Testis (tissue), 2 donors: ENCODE measurements at regions not wholly inside any gene's neighbourhood (a gene's known extent, or its start where the extent isn't known, plus 50 kb on each side); places are given as distances from the start of the nearest gene placed in this dataset.

Source experiments
- DNase-seq: peaks from one replicate; pipeline ENCODE4 v3.0.0-alpha.2; 2019
- H3K27ac ChIP-seq, 2 donors: fragments of 200-600 bp; sonication (generic); one replicate each; pipeline ENCODE4 v1.5.1; 2019
- H3K27me3 ChIP-seq: fragments of 200-600 bp; sonication (generic); one replicate; pipeline ENCODE4 v1.5.1; 2019
- H3K36me3 ChIP-seq: fragments of 200-600 bp; sonication (generic); one replicate; pipeline ENCODE4 v1.5.1; 2017; ENCODE audit warnings: low read depth; ENCODE audit errors: missing control alignments
- H3K4me1 ChIP-seq: fragments of 200-600 bp; sonication (generic); one replicate; pipeline ENCODE4 v1.5.1; 2019
- H3K4me3 ChIP-seq, 2 donors: fragments of 200-600 bp; sonication (generic); one replicate each; pipeline ENCODE4 v1.5.1; 2017 to 2019
- H3K9me3 ChIP-seq: fragments of 200-600 bp; sonication (generic); one replicate; pipeline ENCODE4 v1.5.1; 2017
- POLR2A ChIP-seq: fragments of 450-650 bp; IDR thresholded peaks from one replicate; pipeline ENCODE4 v1.6.1; 2017; ENCODE audit warnings: antibody characterized with exemption, mild to moderate bottlenecking, moderate library complexity
- WGBS, 2 donors: methylation state at CpG; one replicate each; pipeline ENCODE4 v1.1.5; 2018; 5-methylcytosine and 5-hydroxymethylcytosine counted together
- intact Hi-C: fragments of 100-400 bp; cut with DNase I; formaldehyde crosslinking; loops from one replicate; pipeline ENCODE4 v1.15.1; 2023; ENCODE audit warnings: low total_unique reads
- TF ChIP-seq, protein P1 (sequence below), 3 experiments: fragments of 450-650 bp in 2 of 3; fragments of 200-600 bp in 1 of 3; sonication (generic) in 1 of 3; IDR thresholded peaks; one replicate each; pipeline ENCODE4 v1.5.1; 2016 to 2019; ENCODE audit warnings: antibody characterized with exemption in 3 of 3, mild to moderate bottlenecking in 2 of 3, moderate library complexity in 1 of 3

DNA sequence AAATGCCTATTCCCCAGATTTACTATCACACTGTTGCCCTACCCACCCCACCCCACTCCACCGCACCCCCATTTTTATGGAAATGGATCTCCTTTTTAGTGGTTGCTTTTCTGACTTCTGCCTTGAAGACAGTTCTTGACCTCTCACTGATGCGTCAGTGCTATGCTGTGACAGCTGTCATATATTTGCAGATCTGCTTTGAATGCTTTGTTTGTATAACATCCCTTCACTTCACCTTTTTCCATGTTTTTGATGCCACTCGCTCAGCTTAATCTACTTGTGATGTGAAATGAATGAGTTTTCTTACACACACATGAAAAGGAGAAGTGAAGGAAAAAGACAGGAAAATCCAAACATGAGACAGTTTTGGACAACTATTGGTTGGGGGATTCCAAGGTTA lies 731.0 kb downstream of the SLITRK6 start:
- 88 to 92% methylated on average over 3 of the region's 3 CpGs for WGBS, 2 donors
- intact Hi-C loops, result no loop called here
- Histone ChIP-seq H3K4me1 (no peaks in the 10 kb centered on the region), H3K27ac (no peak overlapping the region), H3K27me3 (no peaks in the 10 kb centered on the region), H3K9me3 (no peaks in the 10 kb centered on the region), H3K36me3 (no peaks in the 10 kb centered on the region), H3K4me3 (no peak overlapping the region)
- no peak for DNase-seq
- TF ChIP-seq, protein P1, sequence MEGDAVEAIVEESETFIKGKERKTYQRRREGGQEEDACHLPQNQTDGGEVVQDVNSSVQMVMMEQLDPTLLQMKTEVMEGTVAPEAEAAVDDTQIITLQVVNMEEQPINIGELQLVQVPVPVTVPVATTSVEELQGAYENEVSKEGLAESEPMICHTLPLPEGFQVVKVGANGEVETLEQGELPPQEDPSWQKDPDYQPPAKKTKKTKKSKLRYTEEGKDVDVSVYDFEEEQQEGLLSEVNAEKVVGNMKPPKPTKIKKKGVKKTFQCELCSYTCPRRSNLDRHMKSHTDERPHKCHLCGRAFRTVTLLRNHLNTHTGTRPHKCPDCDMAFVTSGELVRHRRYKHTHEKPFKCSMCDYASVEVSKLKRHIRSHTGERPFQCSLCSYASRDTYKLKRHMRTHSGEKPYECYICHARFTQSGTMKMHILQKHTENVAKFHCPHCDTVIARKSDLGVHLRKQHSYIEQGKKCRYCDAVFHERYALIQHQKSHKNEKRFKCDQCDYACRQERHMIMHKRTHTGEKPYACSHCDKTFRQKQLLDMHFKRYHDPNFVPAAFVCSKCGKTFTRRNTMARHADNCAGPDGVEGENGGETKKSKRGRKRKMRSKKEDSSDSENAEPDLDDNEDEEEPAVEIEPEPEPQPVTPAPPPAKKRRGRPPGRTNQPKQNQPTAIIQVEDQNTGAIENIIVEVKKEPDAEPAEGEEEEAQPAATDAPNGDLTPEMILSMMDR (IDR thresholded peaks at IDR 0.05), result no peak
- TF ChIP-seq POLR2A, result no peak

DNA sequence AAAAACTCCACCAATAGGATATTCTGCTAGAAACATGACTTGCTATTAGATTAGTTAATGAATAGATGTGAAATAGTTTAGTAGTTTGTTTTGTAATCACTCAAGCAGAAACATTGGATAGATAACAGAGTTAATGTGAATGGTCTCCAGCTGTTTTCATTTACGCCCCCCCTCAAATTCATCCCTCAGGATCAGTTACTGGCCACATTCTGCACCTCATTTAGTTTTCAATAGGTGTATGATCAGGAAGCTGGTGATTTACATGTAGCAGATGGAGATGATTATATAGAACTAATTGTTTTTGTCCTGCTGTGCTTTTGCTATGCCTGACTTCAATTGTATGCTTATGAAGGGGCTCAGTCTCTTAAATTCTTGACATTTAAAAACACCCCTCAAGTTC lies 759.0 kb downstream of the SLITRK6 start:
- Histone ChIP-seq H3K36me3 (peaks cover 4% of the 10 kb centered on the region), H3K4me1 (no peaks in the 10 kb centered on the region), H3K4me3 (no peak overlapping the region), H3K27ac (no peak overlapping the region), H3K27me3 (no peaks in the 10 kb centered on the region), H3K9me3 (no peaks in the 10 kb centered on the region)
- no peak for TF ChIP-seq POLR2A
- TF ChIP-seq, protein P1 (IDR thresholded peaks at IDR 0.05), result no peak
- no peak for DNase-seq
- intact Hi-C loops, result no loop called here
- 89 to 97% methylated on average over 1 of the region's 1 CpG for WGBS, 2 donors

DNA sequence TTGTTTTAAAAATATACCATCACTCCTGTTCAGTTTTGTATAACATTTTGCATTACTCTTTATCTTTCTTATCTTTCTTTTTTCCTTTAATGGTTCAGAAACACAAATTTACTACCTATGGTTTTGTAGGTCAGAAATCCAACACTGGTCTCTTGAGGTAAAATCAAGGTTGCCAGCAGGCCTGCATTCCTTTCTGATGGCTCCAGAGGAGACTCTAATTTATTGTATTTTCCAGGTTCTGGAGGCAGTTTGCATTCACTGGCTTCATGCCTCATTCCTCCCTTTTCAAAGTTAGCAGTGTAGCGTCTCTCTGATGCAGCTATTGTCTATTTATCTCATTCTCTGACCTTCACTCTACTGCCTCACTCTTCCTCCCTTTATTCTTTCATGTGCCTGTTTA lies 767.4 kb downstream of the SLITRK6 start:
- intact Hi-C loops, result no loop called here
- H3K27me3 ChIP-seq, result no peaks in the 10 kb centered on the region
- no peak overlapping the region for H3K4me3 ChIP-seq
- DNase-seq, result no peak
- 42 to 60% methylated on average over 1 of the region's 1 CpG for WGBS, 2 donors
- peaks cover 4% of the 10 kb centered on the region for H3K36me3 ChIP-seq
- H3K27ac ChIP-seq, result no peak overlapping the region
- no peak for TF ChIP-seq POLR2A
- TF ChIP-seq, protein P1 (IDR thresholded peaks at IDR 0.05), result no peak
- no peaks in the 10 kb centered on the region for H3K4me1 ChIP-seq
- no peaks in the 10 kb centered on the region for H3K9me3 ChIP-seq

DNA sequence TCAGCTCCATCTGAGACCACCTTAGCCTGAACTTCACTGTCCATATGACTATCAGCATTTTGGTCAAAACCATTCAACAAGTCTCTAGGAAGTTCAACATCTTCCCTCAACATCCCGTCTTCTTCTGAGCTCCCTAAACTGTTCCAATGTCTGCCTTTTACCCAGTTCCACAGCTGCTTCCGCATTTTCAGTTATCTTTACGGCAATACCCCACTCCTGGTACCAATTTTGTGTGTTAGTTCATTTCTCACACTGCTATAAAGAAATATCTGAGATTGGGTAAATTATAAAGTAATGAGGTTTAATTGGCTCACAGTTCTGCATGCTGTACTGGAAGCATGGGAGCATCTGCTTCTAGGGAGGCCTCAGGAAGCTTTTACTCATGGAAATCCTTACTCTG lies 771.2 kb downstream of the SLITRK6 start:
- no peak for TF ChIP-seq POLR2A
- TF ChIP-seq, protein P1 (IDR thresholded peaks at IDR 0.05), result no peak
- Histone ChIP-seq H3K4me1 (no peaks in the 10 kb centered on the region), H3K4me3 (no peak overlapping the region), H3K9me3 (no peaks in the 10 kb centered on the region), H3K36me3 (no peaks in the 10 kb centered on the region), H3K27ac (no peak overlapping the region), H3K27me3 (no peaks in the 10 kb centered on the region)
- 89 to 91% methylated on average over 3 of the region's 3 CpGs for WGBS, 2 donors
- no peak for DNase-seq
- intact Hi-C loops, result no loop called here

DNA sequence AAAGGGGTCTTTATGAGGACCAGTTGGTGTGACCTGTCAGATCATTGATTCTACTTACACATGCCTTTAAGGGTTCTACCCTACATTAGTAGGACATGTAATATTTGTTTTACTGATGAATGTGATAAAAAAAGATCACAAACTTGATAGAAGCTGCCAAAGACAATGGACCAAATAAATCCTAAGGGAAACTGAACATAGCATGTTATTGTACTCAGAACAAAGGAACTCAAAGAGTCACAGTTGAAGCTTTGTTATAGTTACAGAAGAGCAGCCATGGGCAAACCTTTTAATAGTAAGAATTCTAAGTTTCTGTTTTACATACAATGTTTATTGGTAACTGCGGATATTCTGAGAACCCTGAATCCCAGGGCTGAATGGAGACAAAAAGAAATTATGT lies 780.1 kb downstream of the SLITRK6 start:
- no peak for TF ChIP-seq POLR2A
- TF ChIP-seq, protein P1 (IDR thresholded peaks at IDR 0.05), result no peak
- intact Hi-C loops, result no loop called here
- WGBS, 2 donors, result 90 to 100% methylated on average over 1 of the region's 1 CpG

More for the DNA sequence above, 780.1 kb downstream of the SLITRK6 start:
- no peaks in the 10 kb centered on the region for H3K36me3 ChIP-seq
- no peak overlapping the region for H3K27ac ChIP-seq
- no peaks in the 10 kb centered on the region for H3K9me3 ChIP-seq
- no peak overlapping the region for H3K4me3 ChIP-seq
- H3K27me3 ChIP-seq, result no peaks in the 10 kb centered on the region
- DNase-seq, result no peak
- H3K4me1 ChIP-seq, result no peaks in the 10 kb centered on the region
